HepG2 (cell line): ENCODE measurements at regions not wholly inside any gene's neighbourhood (a gene's known extent, or its start where the extent isn't known, plus 50 kb on each side); places are given as distances from the start of the nearest gene placed in this dataset.

Experiments
- ATAC-seq: fragments of 200-7000 bp; cut with Tn5 transposase; 3 replicates; pipeline ENCODE4 v1.9.1; 2020; ENCODE audit warnings: mild to moderate bottlenecking, moderate library complexity
- BruUV-seq: library from RNA; stranded (reverse); fragments of 400-500 nt; replicated peaks from 2 replicates; lab custom pipeline; 2021; lab: Mats Ljungman, UMichigan
- CTCF ChIA-PET: fragments of 300-600 bp; formaldehyde crosslinking; extraction: SDS; loops from one replicate; lab custom pipeline; 2021; ENCODE audit warnings: low total read pairs, inconsistent platforms, low intra/inter-chr PET ratio; lab: Yijun Ruan, JAX
- POLR2A ChIA-PET: fragments of 350-600 bp; sonication (Branson Sonifier 250); formaldehyde crosslinking; loops from one replicate; lab custom pipeline; 2020; ENCODE audit warnings: antibody characterized with exemption, inconsistent platforms; lab: Yijun Ruan, JAX
- DNase-seq: peaks from one replicate; pipeline ENCODE4 v3.0.0-alpha.2; 2015; ENCODE audit warnings: low spot score
- FAIRE-seq: peaks from 3 replicates; lab custom pipeline; 2011; peaks lifted over from hg19 to GRCh38; lab: Jason Lieb, UNC
- H2AFZ ChIP-seq: one replicate; pipeline ENCODE4 v1.6.1; 2011; ENCODE audit warnings: low read length, inconsistent platforms
- H3K27ac ChIP-seq: fragments of 300-600 bp; 3 replicates; pipeline ENCODE4 v1.8.0; 2011; ENCODE audit warnings: mixed run types, mild to moderate bottlenecking, mixed read lengths, low read length, inconsistent platforms; ENCODE audit not compliant: insufficient read depth; ENCODE audit errors: extremely low read length
- H3K27me3 ChIP-seq, 2 experiments: fragments of 200-600 bp in 1 of 2; 2 replicates in 1 of 2; 3 replicates in 1 of 2; pipeline versions ENCODE4 v1.6.0 to v1.8.0; 2011; ENCODE audit warnings: low read length in 2 of 2, mild to moderate bottlenecking in 2 of 2, moderate library complexity in 2 of 2, inconsistent platforms in 1 of 2; ENCODE audit not compliant: insufficient read depth in 2 of 2, control insufficient read depth in 1 of 2
- H3K36me3 ChIP-seq, 2 experiments: fragments of 200-600 bp in 1 of 2; replicated peaks in 1 of 2; 2 replicates in 1 of 2; 3 replicates in 1 of 2; pipeline versions ENCODE4 v1.5.1 to v1.8.0; 2011; ENCODE audit warnings: low read length in 2 of 2, inconsistent platforms in 1 of 2; ENCODE audit not compliant: insufficient read depth in 2 of 2, control insufficient read depth in 1 of 2
- H3K4me1 ChIP-seq: 2 replicates; pipeline ENCODE4 v1.5.1; 2012; ENCODE audit warnings: low read length, inconsistent platforms; ENCODE audit not compliant: insufficient read depth
- H3K4me2 ChIP-seq: 2 replicates; pipeline ENCODE4 v1.6.0; 2011; ENCODE audit warnings: low read depth, low read length, inconsistent platforms
- H3K4me3 ChIP-seq, 3 experiments: fragments of 200-600 bp in 1 of 3; sonication (generic), shearing (Covaris generic) in 1 of 3; replicated peaks in 1 of 3; 2 replicates each; pipeline ENCODE4 v1.5.1; 2011 to 2016; ENCODE audit warnings: low read length in 3 of 3, inconsistent platforms in 2 of 3, low read depth in 2 of 3, mild to moderate bottlenecking in 2 of 3, control low read depth in 1 of 3, mixed read lengths in 1 of 3; ENCODE audit not compliant: insufficient read depth in 1 of 3
- H3K79me2 ChIP-seq: one replicate; pipeline ENCODE4 v1.6.1; 2011; ENCODE audit warnings: low read length, inconsistent platforms; ENCODE audit not compliant: insufficient read depth
- H3K9ac ChIP-seq: 2 replicates; pipeline ENCODE4 v1.6.0; 2011; ENCODE audit warnings: mild to moderate bottlenecking, low read depth, low read length, inconsistent platforms; ENCODE audit not compliant: insufficient read depth
- H3K9me3 ChIP-seq: 2 replicates; pipeline ENCODE4 v1.5.1; 2012; ENCODE audit warnings: mild to moderate bottlenecking, low read length
- H4K20me1 ChIP-seq: 2 replicates; pipeline ENCODE4 v1.6.0; 2011; ENCODE audit warnings: inconsistent platforms, mild to moderate bottlenecking, low read length, moderate library complexity; ENCODE audit not compliant: insufficient read depth
- CREB1 ChIP-seq, 2 experiments: fragments of 450-650 bp in 1 of 2; IDR thresholded peaks; 2 replicates each; pipeline ENCODE4 v1.6.1; 2016 to 2017; ENCODE audit warnings: control low read depth in 1 of 2, mild to moderate bottlenecking in 1 of 2, missing compliant biosample characterization in 1 of 2, missing genetic modification characterization in 1 of 2
- MEIS1 ChIP-seq: sonication (generic); formaldehyde crosslinking; IDR thresholded peaks from 2 replicates; pipeline ENCODE4 v1.9.0; 2021; ENCODE audit warnings: mild to moderate bottlenecking, missing genetic modification reagents, moderate library complexity, borderline replicate concordance
- NR2F6 ChIP-seq, 2 experiments: IDR thresholded peaks; 2 replicates each; pipeline ENCODE4 v1.6.1; 2016; ENCODE audit warnings: antibody characterized with exemption in 1 of 2, mild to moderate bottlenecking in 1 of 2
- RNF2 ChIP-seq: fragments of 450-650 bp; conservative IDR thresholded peaks from 2 replicates; pipeline ENCODE4 v1.6.1; 2016; ENCODE audit warnings: low read depth
- YEATS4 ChIP-seq: sonication (generic); formaldehyde crosslinking; IDR thresholded peaks from 2 replicates; pipeline ENCODE4 v1.4.0; 2020; ENCODE audit warnings: missing genetic modification reagents, borderline replicate concordance
- ZNF552 ChIP-seq: sonication (generic); formaldehyde crosslinking; IDR thresholded peaks from 2 replicates; pipeline ENCODE4 v1.9.0; 2022; ENCODE audit warnings: missing genetic modification reagents, mild to moderate bottlenecking, borderline replicate concordance
- WGBS: methylation state at CpG from one replicate; pipeline ENCODE4 v1.1.6; 2017; ENCODE audit warnings: low lambda C conversion rate; 5-methylcytosine and 5-hydroxymethylcytosine counted together
- in situ Hi-C: cut with HindIII; loops from 2 replicates; pipeline ENCODE4 v1.10.0; 2017; ENCODE audit warnings: low pct_unique_long_range_greater_than_20kb; ENCODE audit not compliant: extremely low pct_ligation_motif_present
- intact Hi-C: fragments of 100-400 bp; cut with micrococcal nuclease; formaldehyde crosslinking; loops from one replicate; pipeline ENCODE4 v1.10.0; 2022; ENCODE audit not compliant: unreplicated experiment

- peaks cover 10% of the 10 kb centered on the region for H3K4me1 ChIP-seq
- no peak overlapping the region for H3K27ac ChIP-seq
- ChIA-PET CTCF (no interaction called here), POLR2A (no interaction called here)
- no peak overlapping the region for H3K4me2 ChIP-seq
- ATAC-seq (no peak), FAIRE-seq (no peak), DNase-seq (no peak)
- H3K36me3 ChIP-seq = no peaks in the 10 kb centered on the region
- WGBS = 8% methylated on average over 1 of the region's 1 CpG
- H2AFZ ChIP-seq = no peak overlapping the region
- H3K4me3 ChIP-seq = no peak overlapping the region
- H3K79me2 ChIP-seq = no peaks in the 10 kb centered on the region
- BruUV-seq = no TSS peak
- H3K9ac ChIP-seq = no peak overlapping the region
- no peaks in the 10 kb centered on the region for H3K9me3 ChIP-seq
- H3K27me3 ChIP-seq = no peaks in the 10 kb centered on the region; a peak in 1 of 5 replicates
- intact Hi-C loops (no loop called here), in situ Hi-C loops (loop anchor here (10.0 kb wide), 1 partner anchor 260 kb away; no protein-coding TSS in a partner anchor)
- TF ChIP-seq RNF2 (no peak), MEIS1 (CRISPR knock-in tag) (no peak), ZNF552 (no peak), NR2F6 (IDR thresholded peaks at IDR 0.05) (no peak), NR2F6 (CRISPR knock-in tag; IDR thresholded peaks at IDR 0.05) (no peak)
- H4K20me1 ChIP-seq = no peaks in the 10 kb centered on the region
These were observed 267.4 kb downstream of the HS3ST3A1 start for GRCh38 chr17:13334374-13334773.

GRCh38 chr17:13333661-13334060 is 268.1 kb downstream of the HS3ST3A1 start:
- TF ChIP-seq CREB1 (IDR thresholded peaks at IDR 0.05) (peak; percentile 95), CREB1 (CRISPR knock-in tag; IDR thresholded peaks at IDR 0.05) (no peak), YEATS4 (no peak)
- intact Hi-C loops = no loop called here
- no peaks in the 10 kb centered on the region for H3K9me3 ChIP-seq
- FAIRE-seq (no peak), ATAC-seq (no peak), DNase-seq (no peak)
- H3K27me3 ChIP-seq = no peaks in the 10 kb centered on the region; a peak in 1 of 5 replicates
- H3K9ac ChIP-seq = no peak overlapping the region
- H3K27ac ChIP-seq = no peak overlapping the region
- H3K4me2 ChIP-seq = no peak overlapping the region
- ChIA-PET CTCF (no interaction called here), POLR2A (no interaction called here)
- H4K20me1 ChIP-seq = no peaks in the 10 kb centered on the region
- peaks cover 10% of the 10 kb centered on the region for H3K4me1 ChIP-seq
- in situ Hi-C loops = loop anchor here (10.0 kb wide), 1 partner anchor 261 kb away; no protein-coding TSS in a partner anchor
- H2AFZ ChIP-seq = no peak overlapping the region
- no TSS peak for BruUV-seq
- no peak overlapping the region for H3K4me3 ChIP-seq
- no peaks in the 10 kb centered on the region for H3K79me2 ChIP-seq
- WGBS = 45% methylated on average over 2 of the region's 2 CpGs
- no peaks in the 10 kb centered on the region for H3K36me3 ChIP-seq
